ENCODE measurements at regions not wholly inside any gene's neighbourhood (a gene's known extent, or its start where the extent isn't known, plus 50 kb on each side); places are given as distances from the start of the nearest gene placed in this dataset.

DNA sequence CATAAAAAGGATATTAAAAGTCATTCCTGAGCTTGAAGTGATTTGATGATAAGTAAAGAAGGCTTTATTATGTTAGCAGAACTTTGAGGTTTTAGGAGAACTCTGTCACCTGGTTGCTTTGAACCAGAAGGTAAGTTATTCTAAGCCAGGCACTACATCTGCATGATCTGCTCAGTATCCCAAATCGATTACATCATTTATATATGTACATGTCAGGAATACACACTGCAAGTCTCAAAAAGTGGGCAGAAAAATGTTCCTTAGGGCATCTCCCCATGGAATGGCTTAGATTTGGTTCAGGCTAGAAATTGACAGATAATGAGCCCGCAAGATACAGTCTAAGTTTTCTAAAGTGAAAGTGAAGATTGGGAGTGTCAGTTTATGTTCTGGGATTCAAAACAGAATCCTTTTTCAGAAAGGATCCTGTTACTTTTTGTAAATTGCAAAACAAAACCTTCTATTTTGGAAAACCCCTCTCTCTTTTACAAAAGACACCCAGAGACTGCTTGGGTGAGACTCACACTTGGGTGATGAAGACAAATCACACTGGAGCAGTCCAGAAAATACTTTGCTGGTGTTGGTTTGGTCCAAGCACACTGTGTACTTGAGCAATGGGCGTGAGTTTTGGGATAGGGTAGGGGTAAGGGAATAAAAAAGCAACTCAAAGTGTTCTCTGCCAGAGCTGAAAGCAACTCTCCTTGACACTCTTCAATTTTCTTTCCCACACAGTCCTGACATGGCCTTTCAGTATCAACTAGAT lies 114.5 kb downstream of the FOXD1 start:
- Histone ChIP-seq H3K4me1 (no peaks in the 10 kb centered on the region), H3K27me3 (ENCODE audit: low read depth) (peaks cover 73% of the 10 kb centered on the region), H3K36me3 (no peaks in the 10 kb centered on the region), H3K4me3 (no peak overlapping the region), H3K9me3 (replicated peaks) (peaks cover 37% of the 10 kb centered on the region), H3K27ac (replicated peaks) (no peak overlapping the region)
- intact Hi-C loops (cut with micrococcal nuclease): no loop called here
- DNase-seq: no peak
- TF ChIP-seq, protein P1, sequence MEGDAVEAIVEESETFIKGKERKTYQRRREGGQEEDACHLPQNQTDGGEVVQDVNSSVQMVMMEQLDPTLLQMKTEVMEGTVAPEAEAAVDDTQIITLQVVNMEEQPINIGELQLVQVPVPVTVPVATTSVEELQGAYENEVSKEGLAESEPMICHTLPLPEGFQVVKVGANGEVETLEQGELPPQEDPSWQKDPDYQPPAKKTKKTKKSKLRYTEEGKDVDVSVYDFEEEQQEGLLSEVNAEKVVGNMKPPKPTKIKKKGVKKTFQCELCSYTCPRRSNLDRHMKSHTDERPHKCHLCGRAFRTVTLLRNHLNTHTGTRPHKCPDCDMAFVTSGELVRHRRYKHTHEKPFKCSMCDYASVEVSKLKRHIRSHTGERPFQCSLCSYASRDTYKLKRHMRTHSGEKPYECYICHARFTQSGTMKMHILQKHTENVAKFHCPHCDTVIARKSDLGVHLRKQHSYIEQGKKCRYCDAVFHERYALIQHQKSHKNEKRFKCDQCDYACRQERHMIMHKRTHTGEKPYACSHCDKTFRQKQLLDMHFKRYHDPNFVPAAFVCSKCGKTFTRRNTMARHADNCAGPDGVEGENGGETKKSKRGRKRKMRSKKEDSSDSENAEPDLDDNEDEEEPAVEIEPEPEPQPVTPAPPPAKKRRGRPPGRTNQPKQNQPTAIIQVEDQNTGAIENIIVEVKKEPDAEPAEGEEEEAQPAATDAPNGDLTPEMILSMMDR (IDR thresholded peaks at IDR 0.05; ENCODE audit: borderline replicate concordance): no peak

DNA sequence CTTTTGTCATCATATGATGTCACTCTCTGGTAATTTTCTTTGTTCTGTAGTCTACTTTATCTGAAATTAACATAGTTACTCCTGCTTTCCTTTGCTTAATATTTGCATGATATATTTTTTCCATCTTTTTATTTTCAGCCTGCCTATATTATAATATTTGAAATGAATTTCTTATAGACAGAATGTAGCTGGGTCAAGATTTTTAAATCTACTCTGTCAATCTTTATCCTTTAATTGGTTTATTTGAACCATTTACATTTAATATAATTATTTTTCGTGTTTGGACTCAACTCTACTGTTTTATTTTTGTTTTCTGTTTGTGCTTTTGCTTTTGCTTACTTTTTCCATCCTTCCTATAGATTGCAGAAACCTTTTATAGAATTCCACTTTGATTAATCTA lies 118.0 kb downstream of the FOXD1 start:
- Histone ChIP-seq H3K27me3 (ENCODE audit: low read depth) (peaks cover 59% of the 10 kb centered on the region), H3K9me3 (replicated peaks) (peaks cover 37% of the 10 kb centered on the region), H3K36me3 (no peaks in the 10 kb centered on the region), H3K4me3 (no peak overlapping the region), H3K27ac (replicated peaks) (no peak overlapping the region), H3K4me1 (no peaks in the 10 kb centered on the region)
- DNase-seq: no peak
- intact Hi-C loops (cut with micrococcal nuclease): no loop called here
- TF ChIP-seq, protein P1 (IDR thresholded peaks at IDR 0.05; ENCODE audit: borderline replicate concordance): no peak

DNA sequence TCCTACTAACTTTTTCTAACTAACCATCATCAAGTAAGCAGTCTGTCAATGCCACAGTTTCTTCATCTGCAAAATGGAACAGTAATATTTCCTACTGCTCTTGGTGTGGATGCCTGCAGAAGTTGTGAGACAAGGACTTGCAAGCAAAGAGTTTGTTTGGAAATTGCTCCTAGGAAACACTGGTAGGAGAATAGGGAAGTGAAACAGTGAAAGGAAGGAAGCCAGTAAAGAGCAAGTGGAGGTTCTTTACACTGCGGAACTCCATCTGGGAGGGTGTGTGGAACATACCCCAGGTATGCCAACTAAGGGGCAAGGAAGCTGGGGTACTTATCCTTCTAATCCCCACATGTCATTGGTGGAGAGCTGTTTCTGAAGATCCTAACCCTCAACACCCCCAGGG lies 119.9 kb downstream of the FOXD1 start:
- H3K4me1 ChIP-seq: no peaks in the 10 kb centered on the region
- H3K4me3 ChIP-seq: no peak overlapping the region
- H3K9me3 ChIP-seq (replicated peaks): peaks cover 37% of the 10 kb centered on the region
- H3K27ac ChIP-seq (replicated peaks): no peak overlapping the region
- intact Hi-C loops (cut with micrococcal nuclease): no loop called here
- no peak for DNase-seq
- H3K27me3 ChIP-seq (ENCODE audit: low read depth): peaks cover 61% of the 10 kb centered on the region
- TF ChIP-seq, protein P1 (IDR thresholded peaks at IDR 0.05; ENCODE audit: borderline replicate concordance): no peak
- no peaks in the 10 kb centered on the region for H3K36me3 ChIP-seq

DNA sequence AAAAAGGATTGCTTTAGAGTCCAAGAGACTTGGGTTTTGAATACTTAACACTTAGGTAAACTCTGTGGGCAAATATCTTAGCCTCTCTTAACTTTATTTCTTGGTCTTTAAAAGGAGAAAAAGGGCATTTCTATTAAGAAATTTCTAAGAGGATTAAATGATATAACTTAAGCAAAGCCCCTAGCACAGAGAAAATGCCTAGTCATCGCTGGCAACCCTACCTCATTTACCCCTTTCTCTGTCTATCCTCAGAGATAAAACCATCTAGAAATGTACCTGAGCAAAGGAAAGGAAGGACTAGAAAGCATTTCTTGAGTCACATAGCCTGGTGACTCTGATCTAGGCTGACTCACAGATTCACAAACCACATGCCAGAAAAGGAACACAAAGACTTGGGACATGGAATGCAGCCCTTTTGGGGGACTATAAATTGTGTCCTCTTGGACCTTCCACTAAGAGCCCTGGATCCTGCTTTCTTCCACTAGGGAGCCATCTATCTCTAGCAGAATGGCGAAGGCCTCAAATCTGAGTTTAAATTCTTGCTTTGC lies 120.6 kb downstream of the FOXD1 start:
- DNase-seq: no peak
- Histone ChIP-seq H3K27me3 (ENCODE audit: low read depth) (peaks cover 61% of the 10 kb centered on the region), H3K27ac (replicated peaks) (no peak overlapping the region), H3K36me3 (no peaks in the 10 kb centered on the region), H3K4me3 (no peak overlapping the region), H3K9me3 (replicated peaks) (peaks cover 37% of the 10 kb centered on the region), H3K4me1 (no peaks in the 10 kb centered on the region)
- TF ChIP-seq, protein P1 (IDR thresholded peaks at IDR 0.05; ENCODE audit: borderline replicate concordance): no peak
- intact Hi-C loops (cut with micrococcal nuclease): no loop called here

DNA sequence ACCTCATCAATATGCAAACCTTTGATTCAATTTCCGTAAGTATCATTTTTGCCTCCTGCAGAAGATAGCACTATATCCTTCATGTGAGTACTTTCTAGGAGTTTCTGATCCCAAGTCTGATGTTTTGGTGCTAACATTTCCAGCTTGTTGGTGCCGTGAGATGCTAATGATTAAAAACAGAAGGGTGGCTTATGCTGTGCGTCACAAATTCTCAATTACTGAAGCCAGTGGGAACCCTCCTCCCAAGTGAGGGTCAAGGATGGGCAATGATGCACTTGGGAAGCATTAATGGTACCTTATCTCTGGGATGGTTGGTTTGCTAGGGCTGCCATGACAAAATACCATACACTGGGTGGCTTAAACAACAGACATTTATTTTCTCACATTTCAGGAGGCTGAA lies 123.0 kb downstream of the FOXD1 start:
- Histone ChIP-seq H3K27me3 (ENCODE audit: low read depth) (peaks cover 74% of the 10 kb centered on the region), H3K4me3 (no peak overlapping the region), H3K27ac (replicated peaks) (no peak overlapping the region), H3K4me1 (no peaks in the 10 kb centered on the region), H3K9me3 (replicated peaks) (peaks cover 14% of the 10 kb centered on the region), H3K36me3 (no peaks in the 10 kb centered on the region)
- DNase-seq: no peak
- TF ChIP-seq, protein P1 (IDR thresholded peaks at IDR 0.05; ENCODE audit: borderline replicate concordance): no peak
- intact Hi-C loops (cut with micrococcal nuclease): no loop called here
